ENCODE measurements at regions not wholly inside any gene's neighbourhood (a gene's known extent, or its start where the extent isn't known, plus 50 kb on each side); places are given as distances from the start of the nearest gene placed in this dataset.

DNA sequence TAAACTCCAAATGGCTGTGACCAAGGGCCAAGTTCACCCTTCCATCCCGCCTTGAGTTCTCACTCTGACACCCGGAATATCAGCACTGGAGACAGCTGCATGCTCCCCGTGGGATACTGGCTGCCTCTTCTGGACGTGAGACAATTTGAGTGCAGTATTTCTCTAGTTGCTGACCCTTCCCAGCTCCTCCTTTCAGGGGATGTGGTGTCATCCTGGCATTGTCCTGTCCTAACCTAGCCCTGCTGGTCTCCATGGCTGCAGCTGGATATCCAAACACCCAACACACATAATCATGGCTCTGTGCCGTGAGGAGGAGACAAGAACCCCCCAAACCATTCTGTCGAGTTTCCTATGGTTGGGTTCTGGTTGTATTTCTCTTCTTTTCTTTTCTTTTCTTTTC, 82.6 kb downstream of the PAX1 start:
- no peak for TF ChIP-seq POLR2A (IDR thresholded peaks at IDR 0.05; ENCODE audit: low read length)
- TF ChIP-seq GATA1 (IDR thresholded peaks at IDR 0.05; ENCODE audit: low read depth, low read length) = no peak

All from erythroblast (primary cell).